Peyer's patch (tissue), 4 donors: ENCODE measurements at regions not wholly inside any gene's neighbourhood (a gene's known extent, or its start where the extent isn't known, plus 50 kb on each side); places are given as distances from the start of the nearest gene placed in this dataset.

Experiments
- POLR2A ChIP-seq, 2 donors: fragments of 450-650 bp; IDR thresholded peaks; one replicate each; pipeline ENCODE4 v1.5.1; 2017; ENCODE audit warnings: antibody characterized with exemption in 2 of 2, mild to moderate bottlenecking in 2 of 2, moderate library complexity in 2 of 2
- TF ChIP-seq, protein P1 (sequence below), 6 experiments: fragments of 450-650 bp in 4 of 6; fragments of 200-600 bp in 2 of 6; sonication (generic) in 1 of 6; IDR thresholded peaks; one replicate each; pipeline ENCODE4 v1.5.1; 2017 to 2019; ENCODE audit warnings: antibody characterized with exemption in 6 of 6, mild to moderate bottlenecking in 3 of 6, moderate library complexity in 1 of 6

DNA sequence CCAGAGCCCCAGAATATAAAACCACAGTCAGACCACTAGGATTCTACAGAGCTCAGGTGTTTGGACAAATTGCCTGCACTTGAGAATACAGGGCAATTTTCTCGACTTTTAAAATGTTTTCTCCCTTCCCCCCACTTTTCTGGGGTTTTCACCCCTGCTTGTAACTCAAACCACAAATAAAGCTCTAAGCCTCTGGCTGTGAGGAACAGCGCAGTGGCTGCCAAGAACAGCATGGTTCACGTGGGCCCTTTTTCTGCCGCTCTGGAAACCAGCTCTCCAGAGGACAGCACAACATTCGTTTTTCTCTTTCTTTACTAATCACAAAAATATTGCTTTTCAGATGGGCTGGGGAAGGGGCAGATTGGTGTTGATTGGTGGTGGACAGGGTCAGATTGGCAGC is 102.2 kb upstream of the JUN start:
- TF ChIP-seq, protein P1, sequence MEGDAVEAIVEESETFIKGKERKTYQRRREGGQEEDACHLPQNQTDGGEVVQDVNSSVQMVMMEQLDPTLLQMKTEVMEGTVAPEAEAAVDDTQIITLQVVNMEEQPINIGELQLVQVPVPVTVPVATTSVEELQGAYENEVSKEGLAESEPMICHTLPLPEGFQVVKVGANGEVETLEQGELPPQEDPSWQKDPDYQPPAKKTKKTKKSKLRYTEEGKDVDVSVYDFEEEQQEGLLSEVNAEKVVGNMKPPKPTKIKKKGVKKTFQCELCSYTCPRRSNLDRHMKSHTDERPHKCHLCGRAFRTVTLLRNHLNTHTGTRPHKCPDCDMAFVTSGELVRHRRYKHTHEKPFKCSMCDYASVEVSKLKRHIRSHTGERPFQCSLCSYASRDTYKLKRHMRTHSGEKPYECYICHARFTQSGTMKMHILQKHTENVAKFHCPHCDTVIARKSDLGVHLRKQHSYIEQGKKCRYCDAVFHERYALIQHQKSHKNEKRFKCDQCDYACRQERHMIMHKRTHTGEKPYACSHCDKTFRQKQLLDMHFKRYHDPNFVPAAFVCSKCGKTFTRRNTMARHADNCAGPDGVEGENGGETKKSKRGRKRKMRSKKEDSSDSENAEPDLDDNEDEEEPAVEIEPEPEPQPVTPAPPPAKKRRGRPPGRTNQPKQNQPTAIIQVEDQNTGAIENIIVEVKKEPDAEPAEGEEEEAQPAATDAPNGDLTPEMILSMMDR (IDR thresholded peaks at IDR 0.05): no peak
- no peak for TF ChIP-seq POLR2A (IDR thresholded peaks at IDR 0.05)
